Osteoblast (primary cell): ENCODE measurements at regions not wholly inside any gene's neighbourhood (a gene's known extent, or its start where the extent isn't known, plus 50 kb on each side); places are given as distances from the start of the nearest gene placed in this dataset.

ENCODE experiments used
- DNase-seq: peaks from one replicate; pipeline ENCODE4 v3.0.0; 2011; ENCODE audit warnings: low spot score, mixed read lengths; ENCODE audit not compliant: insufficient read length; ENCODE audit errors: missing footprints
- H2AFZ ChIP-seq: 2 replicates; pipeline ENCODE4 v1.6.0; 2011; ENCODE audit warnings: mild to moderate bottlenecking, low read length
- H3K27ac ChIP-seq: 2 replicates; pipeline ENCODE4 v1.5.1; 2011; ENCODE audit warnings: mild to moderate bottlenecking, low read depth, low read length, moderate library complexity
- H3K27me3 ChIP-seq: 2 replicates; pipeline ENCODE4 v1.6.0; 2012; ENCODE audit warnings: mild to moderate bottlenecking, control low read depth, inconsistent platforms, low read length, moderate library complexity; ENCODE audit not compliant: insufficient read depth
- H3K36me3 ChIP-seq: 2 replicates; pipeline ENCODE4 v1.5.1; 2011; ENCODE audit warnings: mild to moderate bottlenecking, low read length, control low read depth, moderate library complexity; ENCODE audit not compliant: insufficient read depth
- H3K4me1 ChIP-seq: 2 replicates; pipeline ENCODE4 v1.5.1; 2011; ENCODE audit warnings: mild to moderate bottlenecking, low read length, control low read depth, moderate library complexity; ENCODE audit not compliant: insufficient read depth
- H3K4me2 ChIP-seq: 2 replicates; pipeline ENCODE4 v1.6.0; 2011; ENCODE audit warnings: mild to moderate bottlenecking, low read length; ENCODE audit not compliant: insufficient read depth
- H3K4me3 ChIP-seq: fragments of 200-600 bp; sonication (generic); 3 replicates; pipeline ENCODE4 v1.5.1; 2012; ENCODE audit warnings: mild to moderate bottlenecking, low read length, inconsistent platforms; ENCODE audit not compliant: insufficient read depth
- H3K79me2 ChIP-seq: 2 replicates; pipeline ENCODE4 v1.6.0; 2012; ENCODE audit warnings: mild to moderate bottlenecking, low read length, control low read depth, inconsistent platforms; ENCODE audit not compliant: insufficient read depth
- H3K9me3 ChIP-seq: 2 replicates; pipeline ENCODE4 v1.5.1; 2011; ENCODE audit warnings: low read depth, low read length, control low read depth
- H4K20me1 ChIP-seq: 2 replicates; pipeline ENCODE4 v1.6.0; 2012; ENCODE audit warnings: mild to moderate bottlenecking, low read length, control low read depth; ENCODE audit not compliant: insufficient read depth
- CTCF ChIP-seq: IDR thresholded peaks from 2 replicates; pipeline ENCODE4 v1.5.1; 2011; ENCODE audit warnings: mild to moderate bottlenecking, low read depth, low read length, moderate library complexity; ENCODE audit errors: extremely low read depth

DNA sequence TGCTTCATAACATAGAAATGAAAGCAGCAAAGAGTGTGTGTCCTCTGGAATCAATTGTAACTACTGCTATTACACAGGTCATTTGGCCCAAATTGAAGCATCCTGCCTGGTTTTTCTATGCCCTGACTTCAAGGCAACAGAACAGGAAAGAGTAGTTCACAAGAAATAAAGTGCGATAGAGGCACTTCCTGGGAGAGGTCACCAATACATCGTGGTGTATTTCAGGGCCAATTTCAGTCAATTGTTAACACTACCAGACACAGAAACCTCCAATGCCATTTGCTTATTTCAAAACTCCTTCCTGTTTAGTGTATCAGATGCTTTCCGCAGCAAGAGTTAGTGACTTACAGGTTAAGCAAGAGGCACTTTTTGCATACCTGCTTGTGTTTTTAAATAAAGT, 292.1 kb downstream of the ETAA1 start:
- H3K27ac ChIP-seq, result no peak overlapping the region
- no peak overlapping the region for H2AFZ ChIP-seq
- H3K79me2 ChIP-seq, result no peaks in the 10 kb centered on the region
- H3K4me1 ChIP-seq, result no peaks in the 10 kb centered on the region
- no peak for DNase-seq
- no peaks in the 10 kb centered on the region for H3K9me3 ChIP-seq
- TF ChIP-seq CTCF, result no peak
- H3K4me2 ChIP-seq, result no peak overlapping the region
- H3K4me3 ChIP-seq, result no peak overlapping the region
- no peaks in the 10 kb centered on the region for H3K36me3 ChIP-seq
- peaks cover 17% of the 10 kb centered on the region for H3K27me3 ChIP-seq
- no peaks in the 10 kb centered on the region for H4K20me1 ChIP-seq

DNA sequence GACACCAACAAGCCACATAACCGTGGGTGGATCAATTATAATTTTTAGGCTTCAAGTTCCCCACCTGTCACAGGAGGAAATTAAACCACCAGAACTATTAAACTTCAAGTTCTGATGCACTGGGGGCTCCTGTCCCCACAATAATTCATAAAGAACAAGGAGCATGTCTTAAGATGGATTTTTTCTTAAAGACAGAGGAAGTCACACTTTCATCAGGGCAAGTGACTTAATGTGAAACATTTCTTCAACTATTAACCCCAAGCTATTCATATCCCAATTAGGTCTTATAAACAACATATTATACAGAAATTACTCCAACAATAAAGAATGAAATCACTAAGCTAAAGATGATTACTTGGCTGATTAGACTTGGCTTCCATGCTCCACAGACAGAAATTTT, 292.5 kb downstream of the ETAA1 start:
- Histone ChIP-seq H3K36me3 (no peaks in the 10 kb centered on the region), H3K4me1 (no peaks in the 10 kb centered on the region), H4K20me1 (no peaks in the 10 kb centered on the region), H3K79me2 (no peaks in the 10 kb centered on the region), H3K27me3 (peaks cover 17% of the 10 kb centered on the region), H3K9me3 (no peaks in the 10 kb centered on the region), H3K4me2 (no peak overlapping the region), H2AFZ (no peak overlapping the region), H3K4me3 (no peak overlapping the region), H3K27ac (no peak overlapping the region)
- DNase-seq, result no peak
- no peak for TF ChIP-seq CTCF

- no peaks in the 10 kb centered on the region for H3K79me2 ChIP-seq
- H3K4me3 ChIP-seq, result no peak overlapping the region
- H3K27ac ChIP-seq, result no peak overlapping the region
- no peak overlapping the region for H3K4me2 ChIP-seq
- peaks cover 7% of the 10 kb centered on the region for H3K27me3 ChIP-seq
- H3K36me3 ChIP-seq, result no peaks in the 10 kb centered on the region
- no peak for TF ChIP-seq CTCF
- H3K9me3 ChIP-seq, result no peaks in the 10 kb centered on the region
- peak; percentile 46 for DNase-seq
- no peaks in the 10 kb centered on the region for H3K4me1 ChIP-seq
- no peaks in the 10 kb centered on the region for H4K20me1 ChIP-seq
- H2AFZ ChIP-seq, result no peak overlapping the region
Observed at GRCh38 chr2:67694445-67694844, 297.3 kb downstream of the ETAA1 start.

- no peaks in the 10 kb centered on the region for H3K4me1 ChIP-seq
- H3K27ac ChIP-seq, result no peak overlapping the region
- DNase-seq, result peak; percentile 30
- H3K4me3 ChIP-seq, result no peak overlapping the region
- no peaks in the 10 kb centered on the region for H3K9me3 ChIP-seq
- no peak overlapping the region for H2AFZ ChIP-seq
- H4K20me1 ChIP-seq, result no peaks in the 10 kb centered on the region
- no peak overlapping the region for H3K4me2 ChIP-seq
- H3K36me3 ChIP-seq, result no peaks in the 10 kb centered on the region
- peaks cover 3% of the 10 kb centered on the region for H3K27me3 ChIP-seq
- H3K79me2 ChIP-seq, result no peaks in the 10 kb centered on the region
- TF ChIP-seq CTCF, result no peak
Observed at GRCh38 chr2:67701011-67701410, 303.9 kb downstream of the ETAA1 start.
